ENCODE measurements at regions not wholly inside any gene's neighbourhood (a gene's known extent, or its start where the extent isn't known, plus 50 kb on each side); places are given as distances from the start of the nearest gene placed in this dataset.

- TF ChIP-seq CTCF (IDR thresholded peaks at IDR 0.05): no peak
- H3K27ac Mint-ChIP-seq: no peak overlapping the region
- Histone ChIP-seq H3K4me3 (ENCODE audit: low read length) (no peak overlapping the region), H3K36me3 (ENCODE audit: insufficient read depth, low read length) (no peaks in the 10 kb centered on the region), H3K27me3 (ENCODE audit: control insufficient read depth in 1 of 2, insufficient read depth in 2 of 2, low read length in 2 of 2) (no peaks in the 10 kb centered on the region), H3K9me3 (ENCODE audit: control insufficient read depth in 1 of 2, insufficient read depth in 1 of 2, low read length in 2 of 2) (no peaks in the 10 kb centered on the region), H3K27ac (ENCODE audit: low read depth in 1 of 2, low read length in 2 of 2) (no peak overlapping the region), H3K4me1 (ENCODE audit: insufficient read depth, low read length) (no peaks in the 10 kb centered on the region)
- ATAC-seq (ENCODE audit: poor library complexity) (no peak), DNase-seq (no peak)
- no peaks in the 10 kb centered on the region for H3K4me1 Mint-ChIP-seq (ENCODE audit: low read depth)
- H3K27me3 Mint-ChIP-seq: no peaks in the 10 kb centered on the region
- CTCF ChIA-PET: no interaction called here
- no peaks in the 10 kb centered on the region for H3K9me3 Mint-ChIP-seq
- intact Hi-C loops (cut with DNase I, micrococcal nuclease): no loop called here
- POLR2A ChIA-PET: no interaction called here
- no peak overlapping the region for H3K4me3 Mint-ChIP-seq
- no peaks in the 10 kb centered on the region for H3K36me3 Mint-ChIP-seq (ENCODE audit: low read depth)
These were observed 74.3 kb downstream of the C5orf15 start for GRCh38 chr5:133894143-133894542.

GRCh38 chr5:133892774-133893173, 75.7 kb downstream of the C5orf15 start:
- Mint-ChIP-seq H3K27ac (no peak overlapping the region), H3K27me3 (no peaks in the 10 kb centered on the region), H3K4me1 (ENCODE audit: low read depth) (no peaks in the 10 kb centered on the region), H3K9me3 (no peaks in the 10 kb centered on the region), H3K36me3 (ENCODE audit: low read depth) (no peaks in the 10 kb centered on the region), H3K4me3 (no peak overlapping the region)
- Histone ChIP-seq H3K9me3 (ENCODE audit: control insufficient read depth in 1 of 2, insufficient read depth in 1 of 2, low read length in 2 of 2) (no peaks in the 10 kb centered on the region), H3K4me3 (ENCODE audit: low read length) (no peak overlapping the region), H3K4me1 (ENCODE audit: insufficient read depth, low read length) (no peaks in the 10 kb centered on the region), H3K27me3 (ENCODE audit: control insufficient read depth in 1 of 2, insufficient read depth in 2 of 2, low read length in 2 of 2) (no peaks in the 10 kb centered on the region), H3K27ac (ENCODE audit: low read depth in 1 of 2, low read length in 2 of 2) (no peak overlapping the region), H3K36me3 (ENCODE audit: insufficient read depth, low read length) (no peaks in the 10 kb centered on the region)
- ChIA-PET CTCF (no interaction called here), POLR2A (no interaction called here)
- ATAC-seq (ENCODE audit: poor library complexity): no peak
- DNase-seq: no peak
- no peak for TF ChIP-seq CTCF (IDR thresholded peaks at IDR 0.05)
- intact Hi-C loops (cut with DNase I, micrococcal nuclease): no loop called here

- intact Hi-C loops (cut with DNase I, micrococcal nuclease): no loop called here
These were observed 76.1 kb downstream of the C5orf15 start for GRCh38 chr5:133892306-133892705.

More at GRCh38 chr5:133892306-133892705, 76.1 kb downstream of the C5orf15 start:
- Histone ChIP-seq H3K4me1 (ENCODE audit: insufficient read depth, low read length) (no peaks in the 10 kb centered on the region), H3K27me3 (ENCODE audit: control insufficient read depth in 1 of 2, insufficient read depth in 2 of 2, low read length in 2 of 2) (no peaks in the 10 kb centered on the region), H3K4me3 (ENCODE audit: low read length) (no peak overlapping the region), H3K36me3 (ENCODE audit: insufficient read depth, low read length) (no peaks in the 10 kb centered on the region), H3K9me3 (ENCODE audit: control insufficient read depth in 1 of 2, insufficient read depth in 1 of 2, low read length in 2 of 2) (no peaks in the 10 kb centered on the region), H3K27ac (ENCODE audit: low read depth in 1 of 2, low read length in 2 of 2) (no peak overlapping the region)
- H3K9me3 Mint-ChIP-seq: no peaks in the 10 kb centered on the region
- no peak for TF ChIP-seq CTCF (IDR thresholded peaks at IDR 0.05)
- no peaks in the 10 kb centered on the region for H3K27me3 Mint-ChIP-seq
- no peaks in the 10 kb centered on the region for H3K36me3 Mint-ChIP-seq (ENCODE audit: low read depth)
- ChIA-PET POLR2A (no interaction called here), CTCF (no interaction called here)
- no peaks in the 10 kb centered on the region for H3K4me1 Mint-ChIP-seq (ENCODE audit: low read depth)
- H3K27ac Mint-ChIP-seq: no peak overlapping the region
- DNase-seq (no peak), ATAC-seq (ENCODE audit: poor library complexity) (no peak)
- no peak overlapping the region for H3K4me3 Mint-ChIP-seq
